ENCODE measurements at regions not wholly inside any gene's neighbourhood (a gene's known extent, or its start where the extent isn't known, plus 50 kb on each side); places are given as distances from the start of the nearest gene placed in this dataset.

- Mint-ChIP-seq H3K27me3 (ENCODE audit: insufficient read depth) (no peaks in the 10 kb centered on the region), H3K9me3 (no peaks in the 10 kb centered on the region), H3K36me3 (ENCODE audit: low read depth) (no peaks in the 10 kb centered on the region), H3K27ac (no peak overlapping the region), H3K4me3 (no peak overlapping the region), H3K4me1 (no peaks in the 10 kb centered on the region)
- no peaks in the 10 kb centered on the region for H3K4me1 ChIP-seq (ENCODE audit: control insufficient read depth, insufficient read depth, low read length)
- TF ChIP-seq, protein P1, sequence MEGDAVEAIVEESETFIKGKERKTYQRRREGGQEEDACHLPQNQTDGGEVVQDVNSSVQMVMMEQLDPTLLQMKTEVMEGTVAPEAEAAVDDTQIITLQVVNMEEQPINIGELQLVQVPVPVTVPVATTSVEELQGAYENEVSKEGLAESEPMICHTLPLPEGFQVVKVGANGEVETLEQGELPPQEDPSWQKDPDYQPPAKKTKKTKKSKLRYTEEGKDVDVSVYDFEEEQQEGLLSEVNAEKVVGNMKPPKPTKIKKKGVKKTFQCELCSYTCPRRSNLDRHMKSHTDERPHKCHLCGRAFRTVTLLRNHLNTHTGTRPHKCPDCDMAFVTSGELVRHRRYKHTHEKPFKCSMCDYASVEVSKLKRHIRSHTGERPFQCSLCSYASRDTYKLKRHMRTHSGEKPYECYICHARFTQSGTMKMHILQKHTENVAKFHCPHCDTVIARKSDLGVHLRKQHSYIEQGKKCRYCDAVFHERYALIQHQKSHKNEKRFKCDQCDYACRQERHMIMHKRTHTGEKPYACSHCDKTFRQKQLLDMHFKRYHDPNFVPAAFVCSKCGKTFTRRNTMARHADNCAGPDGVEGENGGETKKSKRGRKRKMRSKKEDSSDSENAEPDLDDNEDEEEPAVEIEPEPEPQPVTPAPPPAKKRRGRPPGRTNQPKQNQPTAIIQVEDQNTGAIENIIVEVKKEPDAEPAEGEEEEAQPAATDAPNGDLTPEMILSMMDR (conservative IDR thresholded peaks at IDR 0.05): no peak
- H3K9me3 ChIP-seq (ENCODE audit: control insufficient read depth, low read length): no peaks in the 10 kb centered on the region
- no peak for DNase-seq
- no peaks in the 10 kb centered on the region for H3K36me3 ChIP-seq (ENCODE audit: control insufficient read depth, insufficient read depth, low read length)
- H3K9ac ChIP-seq (ENCODE audit: extremely low read depth, low read length, poor library complexity, severe bottlenecking): no peak overlapping the region
- H3K27ac ChIP-seq (ENCODE audit: low read depth, low read length): no peak overlapping the region
- no peak overlapping the region for H3K4me3 ChIP-seq (ENCODE audit: low read length)
- no peaks in the 10 kb centered on the region for H3K27me3 ChIP-seq (ENCODE audit: control insufficient read depth, insufficient read depth, low read length, poor library complexity, severe bottlenecking)
Measured at GRCh38 chr21:37967036-37967435, 50.8 kb upstream of the KCNJ6 start.

DNA sequence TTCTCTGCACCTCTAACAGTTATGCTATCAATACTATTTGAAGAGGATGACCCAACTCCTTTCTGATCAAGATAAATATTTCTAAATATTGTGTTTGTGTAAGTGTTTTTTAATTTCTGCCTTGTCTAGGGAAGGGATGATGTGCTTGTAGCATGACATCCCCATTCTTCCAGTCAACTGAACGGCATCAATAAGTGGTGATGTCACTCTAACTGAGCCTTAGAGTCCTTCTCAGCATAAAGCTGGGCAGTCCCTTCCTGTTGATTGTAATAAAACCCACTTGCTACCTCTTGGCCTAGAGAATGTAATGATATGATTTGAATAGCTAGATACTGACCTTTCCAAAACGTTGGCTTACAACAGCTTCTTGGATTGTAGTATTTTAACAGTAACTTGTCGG, 52.5 kb upstream of the KCNJ6 start:
- Histone ChIP-seq H3K4me1 (ENCODE audit: control insufficient read depth, insufficient read depth, low read length) (no peaks in the 10 kb centered on the region), H3K9ac (ENCODE audit: extremely low read depth, low read length, poor library complexity, severe bottlenecking) (no peak overlapping the region), H3K27me3 (ENCODE audit: control insufficient read depth, insufficient read depth, low read length, poor library complexity, severe bottlenecking) (no peaks in the 10 kb centered on the region), H3K27ac (ENCODE audit: low read depth, low read length) (no peak overlapping the region), H3K36me3 (ENCODE audit: control insufficient read depth, insufficient read depth, low read length) (no peaks in the 10 kb centered on the region), H3K4me3 (ENCODE audit: low read length) (no peak overlapping the region), H3K9me3 (ENCODE audit: control insufficient read depth, low read length) (no peaks in the 10 kb centered on the region)
- no peaks in the 10 kb centered on the region for H3K9me3 Mint-ChIP-seq
- H3K4me3 Mint-ChIP-seq: no peak overlapping the region
- no peak for DNase-seq
- no peaks in the 10 kb centered on the region for H3K27me3 Mint-ChIP-seq (ENCODE audit: insufficient read depth)
- no peaks in the 10 kb centered on the region for H3K4me1 Mint-ChIP-seq
- TF ChIP-seq, protein P1 (conservative IDR thresholded peaks at IDR 0.05): no peak
- no peak overlapping the region for H3K27ac Mint-ChIP-seq
- 93 to 100% methylated on average over 2 to 3 of the region's 3 CpGs for WGBS, 2 experiments (ENCODE audit: insufficient coverage in 1 of 2, insufficient read length in 1 of 2)
- H3K36me3 Mint-ChIP-seq (ENCODE audit: low read depth): no peaks in the 10 kb centered on the region

DNA sequence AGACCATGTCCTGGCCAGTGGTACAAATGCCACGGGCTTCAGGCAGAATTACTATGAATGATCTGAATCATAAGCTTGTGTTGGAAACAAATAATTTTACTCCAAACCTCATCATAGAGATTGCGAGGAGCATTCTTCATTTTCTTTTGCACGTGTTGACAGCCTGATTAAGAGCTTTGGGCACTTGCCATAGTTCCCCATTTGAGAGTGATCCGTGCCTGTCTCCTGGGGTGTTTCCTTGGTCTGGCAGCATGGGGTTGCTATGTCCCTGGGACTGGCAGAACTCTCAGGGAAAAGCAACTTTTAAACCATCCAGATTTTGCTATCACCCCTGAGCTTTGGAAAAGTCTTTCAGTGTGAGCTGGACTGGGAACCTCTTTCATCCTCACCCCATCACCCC, 54.3 kb upstream of the KCNJ6 start:
- H3K9me3 Mint-ChIP-seq: no peaks in the 10 kb centered on the region
- H3K27me3 Mint-ChIP-seq (ENCODE audit: insufficient read depth): no peaks in the 10 kb centered on the region
- H3K4me1 Mint-ChIP-seq: no peaks in the 10 kb centered on the region
- H3K4me3 ChIP-seq (ENCODE audit: low read length): no peak overlapping the region
- no peak overlapping the region for H3K9ac ChIP-seq (ENCODE audit: extremely low read depth, low read length, poor library complexity, severe bottlenecking)
- no peaks in the 10 kb centered on the region for H3K36me3 ChIP-seq (ENCODE audit: control insufficient read depth, insufficient read depth, low read length)
- no peak overlapping the region for H3K27ac ChIP-seq (ENCODE audit: low read depth, low read length)
- 86 to 87% methylated on average over 4 of the region's 4 CpGs for WGBS, 2 experiments (ENCODE audit: insufficient coverage in 1 of 2, insufficient read length in 1 of 2)
- no peak for DNase-seq
- H3K36me3 Mint-ChIP-seq (ENCODE audit: low read depth): no peaks in the 10 kb centered on the region
- H3K4me1 ChIP-seq (ENCODE audit: control insufficient read depth, insufficient read depth, low read length): no peaks in the 10 kb centered on the region
- TF ChIP-seq, protein P1 (conservative IDR thresholded peaks at IDR 0.05): no peak
- H3K4me3 Mint-ChIP-seq: no peak overlapping the region
- H3K9me3 ChIP-seq (ENCODE audit: control insufficient read depth, low read length): no peaks in the 10 kb centered on the region
- no peak overlapping the region for H3K27ac Mint-ChIP-seq
- H3K27me3 ChIP-seq (ENCODE audit: control insufficient read depth, insufficient read depth, low read length, poor library complexity, severe bottlenecking): no peaks in the 10 kb centered on the region
